Gastrocnemius medialis (tissue), 4 donors: ENCODE measurements at regions not wholly inside any gene's neighbourhood (a gene's known extent, or its start where the extent isn't known, plus 50 kb on each side); places are given as distances from the start of the nearest gene placed in this dataset.

Source experiments
- ATAC-seq, 2 donors: fragments of 150-250 bp; one replicate each; pipeline ENCODE4 v1.9.1; 2016
- DNase-seq, 2 donors: peaks; one replicate each; pipeline ENCODE4 v3.0.0-alpha.2; 2019
- H3K27ac ChIP-seq, 4 donors: fragments of 200-600 bp; sonication (generic); 1 replicate in 1 of 4; 2 replicates in 3 of 4; pipeline ENCODE4 v1.5.1; 2016 to 2018; ENCODE audit warnings: mild to moderate bottlenecking in 2 of 4, moderate library complexity in 1 of 4
- H3K27me3 ChIP-seq, 3 donors: fragments of 200-600 bp; sonication (generic) in 2 of 3; 1 replicate in 1 of 3; 2 replicates in 2 of 3; pipeline versions ENCODE4 v1.5.1 to v1.6.0; 2016 to 2019; ENCODE audit warnings: mild to moderate bottlenecking in 1 of 3, moderate library complexity in 1 of 3
- H3K36me3 ChIP-seq, 2 donors: fragments of 200-600 bp; sonication (generic) in 1 of 2; one replicate each; pipeline ENCODE4 v1.5.1; 2017 to 2018
- H3K4me1 ChIP-seq, 2 donors: fragments of 200-600 bp; sonication (generic) in 1 of 2; one replicate each; pipeline ENCODE4 v1.5.1; 2016 to 2017; ENCODE audit warnings: mild to moderate bottlenecking in 2 of 2
- H3K4me3 ChIP-seq, 4 donors: fragments of 200-600 bp; sonication (generic) in 3 of 4; 1 replicate in 1 of 4; 2 replicates in 3 of 4; pipeline ENCODE4 v1.5.1; 2016 to 2019; ENCODE audit warnings: mild to moderate bottlenecking in 2 of 4
- H3K9me3 ChIP-seq, 3 donors: fragments of 200-600 bp; sonication (generic) in 2 of 3; 1 replicate in 1 of 3; 2 replicates in 2 of 3; pipeline ENCODE4 v1.5.1; 2016 to 2019
- POLR2A ChIP-seq, 2 donors: fragments of 450-650 bp; IDR thresholded peaks; one replicate each; pipeline ENCODE4 v1.6.1; 2017; ENCODE audit warnings: antibody characterized with exemption in 2 of 2, mild to moderate bottlenecking in 2 of 2, moderate library complexity in 2 of 2
- in situ Hi-C, 4 donors: fragments of 200-750 bp; cut with MboI; loops; one replicate each; pipeline versions ENCODE4 v1.15.0 to v1.8.0; 2017; ENCODE audit warnings: low sequenced_read_pairs in 4 of 4
- intact Hi-C: fragments of 100-400 bp; cut with DNase I; formaldehyde crosslinking; loops from one replicate; pipeline ENCODE4 v1.15.1; 2023; ENCODE audit warnings: low total_unique reads
- TF ChIP-seq, protein P1 (sequence below), 5 experiments: fragments of 450-650 bp in 3 of 5; fragments of 200-600 bp in 2 of 5; sonication (generic) in 2 of 5; IDR thresholded peaks in 4 of 5; conservative IDR thresholded peaks in 1 of 5; 1 replicate in 4 of 5; 2 replicates in 1 of 5; pipeline ENCODE4 v1.5.1; 2016 to 2019; ENCODE audit warnings: antibody characterized with exemption in 5 of 5, mild to moderate bottlenecking in 3 of 5, moderate library complexity in 3 of 5

DNA sequence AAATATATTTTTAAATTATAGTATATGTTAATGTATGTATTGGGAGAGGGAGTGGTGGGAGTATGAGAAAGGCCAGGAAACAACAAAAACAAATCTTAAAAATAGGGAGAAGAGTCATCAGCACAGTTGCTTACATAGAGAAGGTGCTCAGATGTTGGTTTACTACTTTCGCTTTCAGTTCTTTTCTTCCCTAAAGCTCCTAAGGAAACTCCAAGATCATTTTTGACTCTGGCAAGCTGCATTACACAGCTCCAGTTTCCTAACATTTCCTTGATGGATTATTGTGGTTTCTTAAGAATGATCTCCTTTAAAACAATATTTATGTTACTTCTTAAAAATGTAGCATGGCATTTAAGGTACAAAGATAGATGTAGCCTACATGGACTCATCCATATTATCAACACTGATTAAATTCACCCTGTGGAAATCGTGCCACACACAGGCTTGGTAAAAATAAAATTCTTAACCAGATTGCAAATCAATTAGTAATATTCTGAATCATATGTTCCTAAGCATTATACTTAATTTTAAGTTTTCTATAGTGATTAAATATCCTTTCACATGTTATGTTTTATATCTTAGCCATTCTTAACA is 118.0 kb upstream of the MAN1A1 start:
- H3K4me1 ChIP-seq, result no peaks in the 10 kb centered on the region
- H3K36me3 ChIP-seq, result no peaks in the 10 kb centered on the region
- peak overlapping the region in 2 of 4 donors; percentile 15 to 20 for H3K4me3 ChIP-seq
- no peaks in the 10 kb centered on the region for H3K9me3 ChIP-seq
- no peak for ATAC-seq
- no peaks in the 10 kb centered on the region for H3K27me3 ChIP-seq
- H3K27ac ChIP-seq, result peak overlapping the region in 1 of 4 donors; percentile 10
- intact Hi-C loops (no loop called here), in situ Hi-C loops (no loop called here)
- no peak for DNase-seq
- TF ChIP-seq, protein P1, sequence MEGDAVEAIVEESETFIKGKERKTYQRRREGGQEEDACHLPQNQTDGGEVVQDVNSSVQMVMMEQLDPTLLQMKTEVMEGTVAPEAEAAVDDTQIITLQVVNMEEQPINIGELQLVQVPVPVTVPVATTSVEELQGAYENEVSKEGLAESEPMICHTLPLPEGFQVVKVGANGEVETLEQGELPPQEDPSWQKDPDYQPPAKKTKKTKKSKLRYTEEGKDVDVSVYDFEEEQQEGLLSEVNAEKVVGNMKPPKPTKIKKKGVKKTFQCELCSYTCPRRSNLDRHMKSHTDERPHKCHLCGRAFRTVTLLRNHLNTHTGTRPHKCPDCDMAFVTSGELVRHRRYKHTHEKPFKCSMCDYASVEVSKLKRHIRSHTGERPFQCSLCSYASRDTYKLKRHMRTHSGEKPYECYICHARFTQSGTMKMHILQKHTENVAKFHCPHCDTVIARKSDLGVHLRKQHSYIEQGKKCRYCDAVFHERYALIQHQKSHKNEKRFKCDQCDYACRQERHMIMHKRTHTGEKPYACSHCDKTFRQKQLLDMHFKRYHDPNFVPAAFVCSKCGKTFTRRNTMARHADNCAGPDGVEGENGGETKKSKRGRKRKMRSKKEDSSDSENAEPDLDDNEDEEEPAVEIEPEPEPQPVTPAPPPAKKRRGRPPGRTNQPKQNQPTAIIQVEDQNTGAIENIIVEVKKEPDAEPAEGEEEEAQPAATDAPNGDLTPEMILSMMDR (IDR thresholded peaks at IDR 0.05 in 4 of 5, conservative IDR thresholded peaks at IDR 0.05 in 1 of 5), result no peak
- TF ChIP-seq POLR2A (IDR thresholded peaks at IDR 0.05), result no peak

DNA sequence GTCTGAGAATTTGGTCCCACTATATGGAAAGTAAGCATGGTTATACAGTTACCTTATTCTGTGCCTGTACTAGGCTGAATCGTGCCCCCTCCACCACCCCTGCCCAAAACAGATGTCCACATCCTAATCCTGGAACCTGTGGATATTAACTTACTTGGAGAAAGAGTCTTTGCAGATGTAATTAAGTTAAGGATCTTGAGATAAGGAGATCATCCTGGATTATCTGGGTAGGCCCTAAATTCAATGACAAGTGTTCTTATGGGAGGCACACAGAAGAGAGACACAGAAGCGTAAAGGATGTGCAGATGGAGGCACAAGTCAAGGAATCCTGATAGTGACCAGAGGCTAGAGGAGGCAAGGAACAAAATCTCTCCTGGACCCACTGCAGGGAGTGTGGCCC is 116.7 kb upstream of the MAN1A1 start:
- H3K27me3 ChIP-seq, result no peaks in the 10 kb centered on the region
- H3K4me1 ChIP-seq, result no peaks in the 10 kb centered on the region
- no peak overlapping the region for H3K27ac ChIP-seq
- no peaks in the 10 kb centered on the region for H3K36me3 ChIP-seq
- ATAC-seq (no peak), DNase-seq (no peak)
- TF ChIP-seq, protein P1 (IDR thresholded peaks at IDR 0.05 in 4 of 5, conservative IDR thresholded peaks at IDR 0.05 in 1 of 5), result no peak
- no peak for TF ChIP-seq POLR2A (IDR thresholded peaks at IDR 0.05)
- no peaks in the 10 kb centered on the region for H3K9me3 ChIP-seq
- H3K4me3 ChIP-seq, result no peak overlapping the region
- intact Hi-C loops (no loop called here), in situ Hi-C loops (no loop called here)

DNA sequence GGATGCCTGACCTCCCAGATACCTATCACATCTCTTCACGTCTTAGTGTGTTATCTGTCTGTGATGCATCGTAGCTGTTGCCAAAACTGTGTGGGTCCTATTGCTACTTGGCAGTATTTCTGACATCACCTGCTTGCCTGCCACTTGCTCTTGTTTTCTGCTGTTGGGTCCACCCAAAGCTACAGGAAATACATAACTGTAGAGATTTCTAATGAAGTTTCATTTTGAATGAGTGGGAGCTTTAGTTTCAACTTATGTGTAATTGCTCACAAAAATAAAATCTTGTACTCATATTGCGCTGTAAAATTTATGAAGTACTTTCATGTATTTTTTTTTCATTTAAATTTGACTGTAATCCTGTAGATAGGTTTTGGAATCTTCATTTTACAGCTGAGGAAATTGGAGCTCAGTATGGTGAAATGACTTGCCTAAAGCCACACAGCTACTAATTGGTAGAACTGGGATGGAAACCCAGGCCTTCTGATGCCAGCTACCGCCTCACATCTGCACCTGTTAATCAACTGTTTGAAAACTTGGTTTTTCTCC is 113.6 kb upstream of the MAN1A1 start:
- no peak for ATAC-seq
- in situ Hi-C loops, result no loop called here

DNA sequence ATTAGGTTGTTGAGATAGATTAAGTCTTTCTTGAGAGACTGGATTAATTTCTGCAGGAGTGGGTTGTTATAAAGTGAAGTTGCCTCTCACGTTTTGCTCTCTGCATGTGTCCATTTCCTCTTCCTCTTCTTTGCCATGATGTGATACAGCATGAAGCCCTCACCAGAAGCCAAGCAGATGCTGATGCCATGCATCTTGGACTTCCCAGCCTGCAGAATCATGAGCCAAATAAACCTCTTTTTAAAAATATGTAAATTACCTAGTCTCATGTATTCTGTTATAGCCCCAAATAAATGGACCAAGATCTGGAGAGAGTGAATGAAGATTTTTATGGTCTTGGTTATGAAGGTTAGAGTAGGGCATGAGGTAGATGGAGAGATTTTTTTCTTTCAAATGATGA is 111.6 kb upstream of the MAN1A1 start:
- TF ChIP-seq, protein P1 (IDR thresholded peaks at IDR 0.05 in 4 of 5, conservative IDR thresholded peaks at IDR 0.05 in 1 of 5), result no peak
- no peak for TF ChIP-seq POLR2A (IDR thresholded peaks at IDR 0.05)
- H3K4me3 ChIP-seq, result no peak overlapping the region
- no peaks in the 10 kb centered on the region for H3K9me3 ChIP-seq
- no peak overlapping the region for H3K27ac ChIP-seq
- DNase-seq (no peak), ATAC-seq (no peak)
- intact Hi-C loops, result no loop called here
- in situ Hi-C loops, result no loop called here
- H3K4me1 ChIP-seq, result no peaks in the 10 kb centered on the region
- H3K27me3 ChIP-seq, result no peaks in the 10 kb centered on the region
- no peaks in the 10 kb centered on the region for H3K36me3 ChIP-seq

More for the DNA sequence above, 113.6 kb upstream of the MAN1A1 start:
- intact Hi-C loops, result no loop called here
- H3K9me3 ChIP-seq, result no peaks in the 10 kb centered on the region
- H3K4me3 ChIP-seq, result no peak overlapping the region
- no peaks in the 10 kb centered on the region for H3K36me3 ChIP-seq
- DNase-seq, result no peak
- TF ChIP-seq POLR2A (IDR thresholded peaks at IDR 0.05), result no peak
- TF ChIP-seq, protein P1 (IDR thresholded peaks at IDR 0.05 in 4 of 5, conservative IDR thresholded peaks at IDR 0.05 in 1 of 5), result no peak
- H3K27ac ChIP-seq, result no peak overlapping the region
- H3K27me3 ChIP-seq, result no peaks in the 10 kb centered on the region
- H3K4me1 ChIP-seq, result no peaks in the 10 kb centered on the region
